ENCODE measurements at regions not wholly inside any gene's neighbourhood (a gene's known extent, or its start where the extent isn't known, plus 50 kb on each side); places are given as distances from the start of the nearest gene placed in this dataset.

DNA sequence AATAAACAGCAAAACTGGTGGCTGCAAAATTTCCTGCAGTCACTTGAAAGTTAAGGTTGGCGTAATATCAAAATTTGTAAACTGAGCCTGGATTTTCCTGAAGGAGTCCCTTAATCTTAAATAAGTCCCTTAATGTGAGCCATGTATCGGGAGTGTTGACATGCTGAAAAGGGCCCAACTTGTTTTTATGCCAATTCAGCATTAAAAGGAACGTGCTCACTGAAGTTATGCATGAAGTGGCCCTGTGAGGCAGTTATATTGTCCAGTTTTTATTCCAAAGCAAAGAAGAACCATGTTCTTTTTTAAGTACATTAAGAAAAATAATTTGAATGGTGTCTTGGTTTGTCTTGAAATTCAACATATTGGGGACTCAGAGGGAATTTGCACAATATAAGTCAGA, 1766.9 kb downstream of the SLITRK1 start:
- 40% methylated on average over 3 of the region's 3 CpGs for WGBS (ENCODE audit: insufficient coverage, insufficient replicate concordance, low lambda C conversion rate, missing lambda C conversion rate)
- no peak for FAIRE-seq
- in situ Hi-C loops (cut with MboI), result no loop called here

More for the DNA sequence above, 1766.9 kb downstream of the SLITRK1 start:
- H4K20me1 ChIP-seq (ENCODE audit: control insufficient read depth, insufficient read depth), result no peaks in the 10 kb centered on the region
- DNase-seq (ENCODE audit: low read depth, low spot score) (no peak), ATAC-seq (no peak)
- no peaks in the 10 kb centered on the region for H3K36me3 ChIP-seq (ENCODE audit: control insufficient read depth in 2 of 2, insufficient read depth in 2 of 2, low read length in 1 of 2)
- H3K27ac ChIP-seq (ENCODE audit: control insufficient read depth, insufficient read depth), result no peak overlapping the region
- H3K4me3 ChIP-seq, result no peak overlapping the region
- ChIA-PET RAD21 (ENCODE audit: unreplicated experiment) (no interaction called here), CTCF (no interaction called here), SMC1A (ENCODE audit: uncharacterized antibody, unreplicated experiment) (no interaction called here), POLR2A (no interaction called here)
- H3K79me2 ChIP-seq (ENCODE audit: control insufficient read depth, insufficient read depth, low read length), result no peaks in the 10 kb centered on the region
- H3K27me3 ChIP-seq (replicated peaks in 1 of 2; ENCODE audit: control insufficient read depth in 2 of 2, insufficient read depth in 2 of 2, low read length in 1 of 2), result no peaks in the 10 kb centered on the region
- H3K4me2 ChIP-seq (ENCODE audit: control insufficient read depth, insufficient read depth), result no peak overlapping the region
- H3K9ac ChIP-seq (ENCODE audit: control insufficient read depth, insufficient read depth, low read length), result no peak overlapping the region
- no peaks in the 10 kb centered on the region for H3K4me1 ChIP-seq (ENCODE audit: control insufficient read depth, insufficient read depth, low read length)
- TF ChIP-seq, protein P1, sequence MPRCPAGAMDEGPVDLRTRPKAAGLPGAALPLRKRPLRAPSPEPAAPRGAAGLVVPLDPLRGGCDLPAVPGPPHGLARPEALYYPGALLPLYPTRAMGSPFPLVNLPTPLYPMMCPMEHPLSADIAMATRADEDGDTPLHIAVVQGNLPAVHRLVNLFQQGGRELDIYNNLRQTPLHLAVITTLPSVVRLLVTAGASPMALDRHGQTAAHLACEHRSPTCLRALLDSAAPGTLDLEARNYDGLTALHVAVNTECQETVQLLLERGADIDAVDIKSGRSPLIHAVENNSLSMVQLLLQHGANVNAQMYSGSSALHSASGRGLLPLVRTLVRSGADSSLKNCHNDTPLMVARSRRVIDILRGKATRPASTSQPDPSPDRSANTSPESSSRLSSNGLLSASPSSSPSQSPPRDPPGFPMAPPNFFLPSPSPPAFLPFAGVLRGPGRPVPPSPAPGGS (IDR thresholded peaks at IDR 0.05; ENCODE audit: borderline replicate concordance, insufficient read depth, low read depth, low read length, poor library complexity, severe bottlenecking), result no peak
- TF ChIP-seq SMARCA5 (IDR thresholded peaks at IDR 0.05) (no peak), ZZZ3 (IDR thresholded peaks at IDR 0.05; ENCODE audit: control insufficient read depth, insufficient read length, low read depth) (no peak), SMC3 (IDR thresholded peaks at IDR 0.05; ENCODE audit: borderline replicate concordance, low read length) (no peak), ZBED1 (IDR thresholded peaks at IDR 0.05; ENCODE audit: borderline replicate concordance) (no peak), NFYA (IDR thresholded peaks at IDR 0.05; ENCODE audit: borderline replicate concordance, low read depth, low read length) (no peak), NFXL1 (IDR thresholded peaks at IDR 0.05; ENCODE audit: borderline replicate concordance) (no peak), FOS (IDR thresholded peaks at IDR 0.05; ENCODE audit: borderline replicate concordance, extremely low read depth, insufficient read length) (no peak), SPI1 (IDR thresholded peaks at IDR 0.05; ENCODE audit: borderline replicate concordance, insufficient read depth, low read depth, low read length) (no peak), ZNF384 (IDR thresholded peaks at IDR 0.05; ENCODE audit: borderline replicate concordance, low read depth, low read length) (no peak), TAF1 (IDR thresholded peaks at IDR 0.05; ENCODE audit: borderline replicate concordance, low read depth, low read length) (no peak), HDAC2 (IDR thresholded peaks at IDR 0.05) (no peak), ZNF207 (IDR thresholded peaks at IDR 0.05; ENCODE audit: borderline replicate concordance) (no peak)
- TF ChIP-seq, protein P2, sequence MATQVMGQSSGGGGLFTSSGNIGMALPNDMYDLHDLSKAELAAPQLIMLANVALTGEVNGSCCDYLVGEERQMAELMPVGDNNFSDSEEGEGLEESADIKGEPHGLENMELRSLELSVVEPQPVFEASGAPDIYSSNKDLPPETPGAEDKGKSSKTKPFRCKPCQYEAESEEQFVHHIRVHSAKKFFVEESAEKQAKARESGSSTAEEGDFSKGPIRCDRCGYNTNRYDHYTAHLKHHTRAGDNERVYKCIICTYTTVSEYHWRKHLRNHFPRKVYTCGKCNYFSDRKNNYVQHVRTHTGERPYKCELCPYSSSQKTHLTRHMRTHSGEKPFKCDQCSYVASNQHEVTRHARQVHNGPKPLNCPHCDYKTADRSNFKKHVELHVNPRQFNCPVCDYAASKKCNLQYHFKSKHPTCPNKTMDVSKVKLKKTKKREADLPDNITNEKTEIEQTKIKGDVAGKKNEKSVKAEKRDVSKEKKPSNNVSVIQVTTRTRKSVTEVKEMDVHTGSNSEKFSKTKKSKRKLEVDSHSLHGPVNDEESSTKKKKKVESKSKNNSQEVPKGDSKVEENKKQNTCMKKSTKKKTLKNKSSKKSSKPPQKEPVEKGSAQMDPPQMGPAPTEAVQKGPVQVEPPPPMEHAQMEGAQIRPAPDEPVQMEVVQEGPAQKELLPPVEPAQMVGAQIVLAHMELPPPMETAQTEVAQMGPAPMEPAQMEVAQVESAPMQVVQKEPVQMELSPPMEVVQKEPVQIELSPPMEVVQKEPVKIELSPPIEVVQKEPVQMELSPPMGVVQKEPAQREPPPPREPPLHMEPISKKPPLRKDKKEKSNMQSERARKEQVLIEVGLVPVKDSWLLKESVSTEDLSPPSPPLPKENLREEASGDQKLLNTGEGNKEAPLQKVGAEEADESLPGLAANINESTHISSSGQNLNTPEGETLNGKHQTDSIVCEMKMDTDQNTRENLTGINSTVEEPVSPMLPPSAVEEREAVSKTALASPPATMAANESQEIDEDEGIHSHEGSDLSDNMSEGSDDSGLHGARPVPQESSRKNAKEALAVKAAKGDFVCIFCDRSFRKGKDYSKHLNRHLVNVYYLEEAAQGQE (IDR thresholded peaks at IDR 0.05; ENCODE audit: low read depth, low read length), result no peak
- TF ChIP-seq, protein P3, sequence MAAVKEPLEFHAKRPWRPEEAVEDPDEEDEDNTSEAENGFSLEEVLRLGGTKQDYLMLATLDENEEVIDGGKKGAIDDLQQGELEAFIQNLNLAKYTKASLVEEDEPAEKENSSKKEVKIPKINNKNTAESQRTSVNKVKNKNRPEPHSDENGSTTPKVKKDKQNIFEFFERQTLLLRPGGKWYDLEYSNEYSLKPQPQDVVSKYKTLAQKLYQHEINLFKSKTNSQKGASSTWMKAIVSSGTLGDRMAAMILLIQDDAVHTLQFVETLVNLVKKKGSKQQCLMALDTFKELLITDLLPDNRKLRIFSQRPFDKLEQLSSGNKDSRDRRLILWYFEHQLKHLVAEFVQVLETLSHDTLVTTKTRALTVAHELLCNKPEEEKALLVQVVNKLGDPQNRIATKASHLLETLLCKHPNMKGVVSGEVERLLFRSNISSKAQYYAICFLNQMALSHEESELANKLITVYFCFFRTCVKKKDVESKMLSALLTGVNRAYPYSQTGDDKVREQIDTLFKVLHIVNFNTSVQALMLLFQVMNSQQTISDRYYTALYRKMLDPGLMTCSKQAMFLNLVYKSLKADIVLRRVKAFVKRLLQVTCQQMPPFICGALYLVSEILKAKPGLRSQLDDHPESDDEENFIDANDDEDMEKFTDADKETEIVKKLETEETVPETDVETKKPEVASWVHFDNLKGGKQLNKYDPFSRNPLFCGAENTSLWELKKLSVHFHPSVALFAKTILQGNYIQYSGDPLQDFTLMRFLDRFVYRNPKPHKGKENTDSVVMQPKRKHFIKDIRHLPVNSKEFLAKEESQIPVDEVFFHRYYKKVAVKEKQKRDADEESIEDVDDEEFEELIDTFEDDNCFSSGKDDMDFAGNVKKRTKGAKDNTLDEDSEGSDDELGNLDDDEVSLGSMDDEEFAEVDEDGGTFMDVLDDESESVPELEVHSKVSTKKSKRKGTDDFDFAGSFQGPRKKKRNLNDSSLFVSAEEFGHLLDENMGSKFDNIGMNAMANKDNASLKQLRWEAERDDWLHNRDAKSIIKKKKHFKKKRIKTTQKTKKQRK (IDR thresholded peaks at IDR 0.05; ENCODE audit: low read depth, low read length), result no peak
- TF ChIP-seq, protein P4, sequence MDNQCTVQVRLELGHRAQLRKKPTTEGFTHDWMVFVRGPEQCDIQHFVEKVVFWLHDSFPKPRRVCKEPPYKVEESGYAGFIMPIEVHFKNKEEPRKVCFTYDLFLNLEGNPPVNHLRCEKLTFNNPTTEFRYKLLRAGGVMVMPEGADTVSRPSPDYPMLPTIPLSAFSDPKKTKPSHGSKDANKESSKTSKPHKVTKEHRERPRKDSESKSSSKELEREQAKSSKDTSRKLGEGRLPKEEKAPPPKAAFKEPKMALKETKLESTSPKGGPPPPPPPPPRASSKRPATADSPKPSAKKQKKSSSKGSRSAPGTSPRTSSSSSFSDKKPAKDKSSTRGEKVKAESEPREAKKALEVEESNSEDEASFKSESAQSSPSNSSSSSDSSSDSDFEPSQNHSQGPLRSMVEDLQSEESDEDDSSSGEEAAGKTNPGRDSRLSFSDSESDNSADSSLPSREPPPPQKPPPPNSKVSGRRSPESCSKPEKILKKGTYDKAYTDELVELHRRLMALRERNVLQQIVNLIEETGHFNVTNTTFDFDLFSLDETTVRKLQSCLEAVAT (IDR thresholded peaks at IDR 0.05), result no peak
- no TSS peak for BruUV-seq (replicated peaks)
- H2AFZ ChIP-seq (ENCODE audit: control insufficient read depth, low read depth, low read length), result no peak overlapping the region
- H3K9me3 ChIP-seq (replicated peaks; ENCODE audit: control insufficient read depth, insufficient read depth, low read length), result no peaks in the 10 kb centered on the region
- intact Hi-C loops (cut with micrococcal nuclease; ENCODE audit: unreplicated experiment), result no loop called here

All from GM12878 (cell line).